GM12892 (cell line): ENCODE measurements at regions not wholly inside any gene's neighbourhood (a gene's known extent, or its start where the extent isn't known, plus 50 kb on each side); places are given as distances from the start of the nearest gene placed in this dataset.

Source experiments
- POLR2A ChIP-seq: IDR thresholded peaks from 2 replicates; pipeline ENCODE4 v1.6.1; 2011; ENCODE audit warnings: low read depth, low read length, control low read depth
- TAF1 ChIP-seq: IDR thresholded peaks from 2 replicates; pipeline ENCODE4 v1.6.1; 2011; ENCODE audit warnings: low read depth, mild to moderate bottlenecking, control low read depth, low read length, borderline replicate concordance

GRCh38 chr17:72432881-72433280, 312.1 kb downstream of the SOX9 start:
- TF ChIP-seq POLR2A: no peak
- no peak for TF ChIP-seq TAF1
